GM10248 (cell line): ENCODE measurements at regions not wholly inside any gene's neighbourhood (a gene's known extent, or its start where the extent isn't known, plus 50 kb on each side); places are given as distances from the start of the nearest gene placed in this dataset.
"Not testable (repeated sequence)": the region's sequence is repeated elsewhere in the genome, so short reads cannot be mapped to it uniquely, and the experiment has no call there.

Experiments
- CTCF ChIA-PET: fragments of 300-600 bp; sonication (Branson Sonifier 250); formaldehyde crosslinking; extraction: SDS; loops from one replicate; lab custom pipeline; 2021; ENCODE audit warnings: antibody characterized with exemption; lab: Yijun Ruan, JAX
- POLR2A ChIA-PET: fragments of 350-650 bp; sonication (Branson Sonifier 250); formaldehyde crosslinking; extraction: SDS; loops from one replicate; lab custom pipeline; 2020; ENCODE audit warnings: antibody characterized with exemption; lab: Yijun Ruan, JAX
- DNase-seq: peaks from one replicate; pipeline ENCODE4 v3.0.0; 2012; ENCODE audit errors: extremely low spot score
- CTCF ChIP-seq: IDR thresholded peaks from 2 replicates; pipeline ENCODE4 v1.5.1; 2012; ENCODE audit warnings: mild to moderate bottlenecking, low read depth; ENCODE audit errors: extremely low read depth, missing control alignments, control extremely low read depth

DNA sequence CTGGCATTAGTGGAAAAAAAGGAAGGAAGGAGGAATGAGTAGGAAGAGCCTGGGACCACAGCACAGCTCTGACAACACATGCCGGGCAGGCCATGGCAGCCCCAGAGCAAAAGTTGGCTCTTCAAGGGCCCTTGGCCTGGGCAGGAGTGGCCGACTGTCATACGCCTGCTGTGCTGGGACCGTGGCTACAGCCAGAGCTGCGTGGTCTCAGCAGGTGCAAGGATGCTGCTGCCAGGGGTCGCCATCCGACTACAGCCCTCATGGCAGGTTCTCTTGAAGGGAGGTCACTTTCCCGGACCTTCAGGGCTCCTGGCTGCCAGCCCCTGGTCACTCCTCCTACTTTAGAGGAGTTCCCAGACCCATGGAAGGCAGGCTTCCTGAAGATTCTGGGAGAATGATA lies 109.9 kb downstream of the ARL4C start:
- ChIA-PET POLR2A (no interaction called here), CTCF (no interaction called here)

GRCh38 chr2:234382131-234382530 lies 114.8 kb downstream of the ARL4C start:
- no peak for DNase-seq
- CTCF ChIA-PET: interaction anchor here (1.0 kb wide), 1 partner anchor 13 kb away, joined by 5 read pairs; no protein-coding TSS in a partner anchor
- POLR2A ChIA-PET: no interaction called here
- TF ChIP-seq CTCF: no peak

More for the DNA sequence above, 109.9 kb downstream of the ARL4C start:
- TF ChIP-seq CTCF: no peak
- no peak for DNase-seq

- DNase-seq, POLR2A ChIA-PET: not testable (repeated sequence)
- CTCF ChIA-PET: interaction anchor here (1.8 kb wide), 1 partner anchor 10 kb away, joined by 4 read pairs; no protein-coding TSS in a partner anchor
Observed at GRCh38 chr2:234378958-234379357, 117.9 kb downstream of the ARL4C start.

GRCh38 chr2:234378440-234378839 lies 118.4 kb downstream of the ARL4C start:
- ChIA-PET CTCF (no interaction called here), POLR2A (no interaction called here)
- no peak for DNase-seq
- TF ChIP-seq CTCF: no peak

DNA sequence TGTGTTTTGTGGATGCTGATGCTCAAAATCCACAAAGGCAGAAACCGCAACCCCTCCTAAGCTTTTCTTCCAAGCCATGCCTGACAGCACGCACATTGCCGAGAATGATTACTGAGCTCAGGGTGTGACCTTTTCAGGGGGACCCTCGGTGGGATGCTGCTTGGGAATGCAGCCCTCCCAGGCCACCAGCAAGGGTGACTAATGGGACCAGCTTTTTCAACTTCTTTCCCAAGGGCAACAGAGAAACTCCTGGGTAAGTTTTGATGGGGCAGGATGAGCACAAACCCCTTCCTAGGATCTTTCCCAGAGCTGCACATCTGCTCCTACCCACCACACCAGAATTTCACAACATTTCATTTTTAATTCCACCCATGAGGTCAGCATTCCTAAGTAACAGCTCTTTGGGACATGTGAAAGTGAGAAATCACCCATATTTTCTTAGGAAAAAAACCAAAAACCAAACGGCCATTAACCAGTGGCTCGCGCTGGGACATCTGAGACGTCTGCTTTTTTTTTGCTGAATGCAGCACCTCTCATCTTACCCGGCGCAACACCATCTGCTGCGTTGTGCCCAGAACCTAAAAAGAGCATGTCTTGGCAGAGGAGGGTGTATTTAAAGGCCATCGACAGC lies 119.0 kb downstream of the ARL4C start:
- DNase-seq: no peak
- ChIA-PET POLR2A (no interaction called here), CTCF (interaction anchor here (0.6 kb wide), 1 partner anchor 17 kb away, joined by 3 read pairs; no protein-coding TSS in a partner anchor)
- no peak for TF ChIP-seq CTCF

DNA sequence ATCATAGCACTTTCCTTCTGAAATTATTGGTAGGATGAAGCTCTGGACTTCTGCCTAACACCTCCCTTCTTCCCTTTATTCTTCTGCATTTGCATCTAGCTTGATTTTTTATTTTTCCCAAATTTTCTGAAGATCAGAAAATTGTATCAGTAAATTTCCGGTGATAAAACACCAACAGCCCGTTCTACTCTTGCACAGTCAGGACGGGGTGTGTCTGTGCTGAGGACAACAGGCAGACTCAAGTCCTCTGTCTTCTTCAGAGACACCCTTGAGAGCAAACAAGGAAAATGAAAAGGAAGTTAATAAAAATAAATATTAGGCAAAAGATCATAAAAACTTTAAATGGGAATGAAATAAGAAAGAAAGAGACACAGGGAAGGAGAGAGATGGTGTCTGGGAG lies 120.7 kb downstream of the ARL4C start:
- CTCF ChIA-PET: no interaction called here
- POLR2A ChIA-PET: no interaction called here
- DNase-seq: no peak
- no peak for TF ChIP-seq CTCF

DNA sequence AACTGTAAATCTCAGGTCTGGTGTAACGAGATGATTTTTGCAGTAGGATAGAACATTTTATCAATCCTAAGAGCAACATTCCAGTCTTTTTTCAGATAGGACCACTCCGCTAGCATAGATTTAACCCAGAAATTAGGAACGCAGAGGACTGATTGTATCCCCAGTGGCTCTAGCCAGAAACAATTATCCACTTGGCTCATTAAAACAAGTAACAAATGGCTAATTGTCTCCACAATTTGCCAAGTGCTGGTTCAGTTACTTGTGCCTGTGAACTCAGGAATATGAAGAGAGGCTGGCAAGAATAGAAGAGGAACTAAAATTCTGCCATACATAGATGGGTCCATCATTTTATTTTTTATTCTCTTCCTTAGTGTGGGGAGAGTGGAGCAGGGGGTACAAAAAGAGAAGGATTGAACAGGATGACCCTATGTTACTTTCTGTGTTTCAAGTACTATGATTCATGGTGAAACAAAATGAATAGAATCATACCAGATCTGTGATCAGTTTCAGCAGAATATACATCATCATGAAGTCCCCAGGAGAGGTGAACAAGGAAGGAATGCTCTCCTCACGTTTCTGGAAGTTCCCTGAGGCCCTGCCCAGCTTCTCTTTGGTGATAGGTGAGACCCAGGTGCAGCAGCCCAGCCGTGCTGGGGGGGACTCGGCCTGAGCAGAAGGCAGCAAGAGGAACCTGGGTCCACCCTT lies 121.6 kb downstream of the ARL4C start:
- ChIA-PET POLR2A (no interaction called here), CTCF (interaction anchor here (1.7 kb wide), 1 partner anchor 11 kb away, joined by 4 read pairs; no protein-coding TSS in a partner anchor)
- no peak for TF ChIP-seq CTCF
- no peak for DNase-seq
